ENCODE measurements at regions not wholly inside any gene's neighbourhood (a gene's known extent, or its start where the extent isn't known, plus 50 kb on each side); places are given as distances from the start of the nearest gene placed in this dataset.

- H4K20me1 ChIP-seq (ENCODE audit: insufficient read depth), result no peaks in the 10 kb centered on the region
- H2AFZ ChIP-seq (ENCODE audit: low read depth, low read length), result no peak overlapping the region
- H3K27me3 ChIP-seq (ENCODE audit: insufficient read depth, low read depth, low read length), result no peaks in the 10 kb centered on the region
- no peaks in the 10 kb centered on the region for H3K79me2 ChIP-seq (replicated peaks; ENCODE audit: insufficient read depth, low read length)
- no peak overlapping the region for H3K9ac ChIP-seq (ENCODE audit: low read length)
- no peak overlapping the region for H3K4me2 ChIP-seq (ENCODE audit: low read length)
- H3F3A ChIP-seq (ENCODE audit: insufficient read depth, low read length, poor library complexity, severe bottlenecking), result no peaks in the 10 kb centered on the region
- no peaks in the 10 kb centered on the region for H3K9me3 ChIP-seq (ENCODE audit: low read length)
- no peak for TF ChIP-seq MXI1 (conservative IDR thresholded peaks at IDR 0.05; ENCODE audit: poor library complexity, severe bottlenecking)
- TF ChIP-seq POLR2AphosphoS5 (IDR thresholded peaks at IDR 0.05), result no peak
- no peak for TF ChIP-seq SMC3 (conservative IDR thresholded peaks at IDR 0.05; ENCODE audit: poor library complexity)
- no peak for TF ChIP-seq TAF1 (IDR thresholded peaks at IDR 0.05; ENCODE audit: low read depth)
- TF ChIP-seq EP300 (conservative IDR thresholded peaks at IDR 0.05; ENCODE audit: poor library complexity, severe bottlenecking), result no peak
- TF ChIP-seq CTCF (IDR thresholded peaks at IDR 0.05; ENCODE audit: poor library complexity, severe bottlenecking), result no peak
- no peak for TF ChIP-seq REST (IDR thresholded peaks at IDR 0.05; ENCODE audit: borderline replicate concordance)
- TF ChIP-seq EZH2 (IDR thresholded peaks at IDR 0.05; ENCODE audit: borderline replicate concordance, insufficient read depth, low read length, poor library complexity, severe bottlenecking), result no peak
- TF ChIP-seq RAD21 (conservative IDR thresholded peaks at IDR 0.05), result no peak
- H3K27ac ChIP-seq (ENCODE audit: low read length), result no peak overlapping the region
- no peak overlapping the region for H3K4me3 ChIP-seq (ENCODE audit: low read length)
- H3K9me2 ChIP-seq (ENCODE audit: insufficient read depth, low read length), result no peaks in the 10 kb centered on the region
- H3K36me3 ChIP-seq (ENCODE audit: insufficient read depth, low read length), result no peaks in the 10 kb centered on the region
Observed at GRCh38 chr14:82366803-82367202, 833.1 kb upstream of the SEL1L start.

- no peaks in the 10 kb centered on the region for H4K20me1 ChIP-seq (ENCODE audit: insufficient read depth)
- H3K9me2 ChIP-seq (ENCODE audit: insufficient read depth, low read length), result no peaks in the 10 kb centered on the region
- no peak overlapping the region for H3K9ac ChIP-seq (ENCODE audit: low read length)
- no peaks in the 10 kb centered on the region for H3K27me3 ChIP-seq (ENCODE audit: insufficient read depth, low read depth, low read length)
- H3K4me2 ChIP-seq (ENCODE audit: low read length), result no peak overlapping the region
- H3K4me3 ChIP-seq (ENCODE audit: low read length), result no peak overlapping the region
- H3F3A ChIP-seq (ENCODE audit: insufficient read depth, low read length, poor library complexity, severe bottlenecking), result no peaks in the 10 kb centered on the region
- H3K27ac ChIP-seq (ENCODE audit: low read length), result no peak overlapping the region
- H3K36me3 ChIP-seq (ENCODE audit: insufficient read depth, low read length), result no peaks in the 10 kb centered on the region
- TF ChIP-seq SMC3 (conservative IDR thresholded peaks at IDR 0.05; ENCODE audit: poor library complexity), result no peak
- no peak for TF ChIP-seq EP300 (conservative IDR thresholded peaks at IDR 0.05; ENCODE audit: poor library complexity, severe bottlenecking)
- TF ChIP-seq POLR2AphosphoS5 (IDR thresholded peaks at IDR 0.05), result no peak
- TF ChIP-seq RAD21 (conservative IDR thresholded peaks at IDR 0.05), result no peak
- no peak for TF ChIP-seq EZH2 (IDR thresholded peaks at IDR 0.05; ENCODE audit: borderline replicate concordance, insufficient read depth, low read length, poor library complexity, severe bottlenecking)
- TF ChIP-seq TAF1 (IDR thresholded peaks at IDR 0.05; ENCODE audit: low read depth), result no peak
- TF ChIP-seq REST (IDR thresholded peaks at IDR 0.05; ENCODE audit: borderline replicate concordance), result no peak
- TF ChIP-seq MXI1 (conservative IDR thresholded peaks at IDR 0.05; ENCODE audit: poor library complexity, severe bottlenecking), result no peak
- TF ChIP-seq CTCF (IDR thresholded peaks at IDR 0.05; ENCODE audit: poor library complexity, severe bottlenecking), result no peak
- no peaks in the 10 kb centered on the region for H3K79me2 ChIP-seq (replicated peaks; ENCODE audit: insufficient read depth, low read length)
- H3K9me3 ChIP-seq (ENCODE audit: low read length), result no peaks in the 10 kb centered on the region
- no peak overlapping the region for H2AFZ ChIP-seq (ENCODE audit: low read depth, low read length)
Observed at GRCh38 chr14:82379291-82379690, 845.6 kb upstream of the SEL1L start.
